Activated CD8-positive, alpha-beta T cell treated with anti-CD3 and anti-CD28 coated beads for 36 hours (primary cell): ENCODE measurements at regions not wholly inside any gene's neighbourhood (a gene's known extent, or its start where the extent isn't known, plus 50 kb on each side); places are given as distances from the start of the nearest gene placed in this dataset.

Source experiments
- ATAC-seq: fragments of 200-7000 bp; cut with Tn5 transposase; one replicate; pipeline ENCODE4 v1.10.0; 2021; ENCODE audit warnings: mild to moderate bottlenecking, moderate library complexity
- CTCF ChIA-PET: fragments of 350-600 bp; sonication (Branson Sonifier 250); formaldehyde crosslinking; loops from one replicate; lab custom pipeline; 2021; ENCODE audit warnings: antibody characterized with exemption; lab: Charles Lee
- POLR2A ChIA-PET: fragments of 350-600 bp; sonication (Branson Sonifier 250); formaldehyde crosslinking; loops from one replicate; lab custom pipeline; 2021; ENCODE audit warnings: antibody characterized with exemption; lab: Charles Lee
- DNase-seq: peaks from one replicate; pipeline ENCODE4 v3.0.0-alpha.2; 2020
- H3K27ac Mint-ChIP-seq: one replicate; pipeline ENCODE4 v1.8.0; 2021; ENCODE audit warnings: mild to moderate bottlenecking, mixed read lengths
- H3K27me3 Mint-ChIP-seq: one replicate; pipeline ENCODE4 v1.8.0; 2021; ENCODE audit warnings: mixed read lengths
- H3K36me3 Mint-ChIP-seq: one replicate; pipeline ENCODE4 v1.8.0; 2021; ENCODE audit warnings: low read depth, mixed read lengths
- H3K4me1 Mint-ChIP-seq: one replicate; pipeline ENCODE4 v1.8.0; 2021; ENCODE audit warnings: low read depth, mixed read lengths
- H3K4me3 Mint-ChIP-seq: one replicate; pipeline ENCODE4 v1.8.0; 2021; ENCODE audit warnings: mild to moderate bottlenecking, moderate library complexity, mixed read lengths
- H3K9me3 Mint-ChIP-seq: one replicate; pipeline ENCODE4 v1.8.0; 2021; ENCODE audit warnings: mixed read lengths
- intact Hi-C: fragments of 100-400 bp; cut with micrococcal nuclease; formaldehyde crosslinking; loops from one replicate; pipeline ENCODE4 v1.10.0; 2022
- TF ChIP-seq, protein P1 (sequence below): fragments of 200-600 bp; IDR thresholded peaks from one replicate; pipeline ENCODE4 v1.8.0; 2022; ENCODE audit warnings: antibody characterized with exemption, mild to moderate bottlenecking

DNA sequence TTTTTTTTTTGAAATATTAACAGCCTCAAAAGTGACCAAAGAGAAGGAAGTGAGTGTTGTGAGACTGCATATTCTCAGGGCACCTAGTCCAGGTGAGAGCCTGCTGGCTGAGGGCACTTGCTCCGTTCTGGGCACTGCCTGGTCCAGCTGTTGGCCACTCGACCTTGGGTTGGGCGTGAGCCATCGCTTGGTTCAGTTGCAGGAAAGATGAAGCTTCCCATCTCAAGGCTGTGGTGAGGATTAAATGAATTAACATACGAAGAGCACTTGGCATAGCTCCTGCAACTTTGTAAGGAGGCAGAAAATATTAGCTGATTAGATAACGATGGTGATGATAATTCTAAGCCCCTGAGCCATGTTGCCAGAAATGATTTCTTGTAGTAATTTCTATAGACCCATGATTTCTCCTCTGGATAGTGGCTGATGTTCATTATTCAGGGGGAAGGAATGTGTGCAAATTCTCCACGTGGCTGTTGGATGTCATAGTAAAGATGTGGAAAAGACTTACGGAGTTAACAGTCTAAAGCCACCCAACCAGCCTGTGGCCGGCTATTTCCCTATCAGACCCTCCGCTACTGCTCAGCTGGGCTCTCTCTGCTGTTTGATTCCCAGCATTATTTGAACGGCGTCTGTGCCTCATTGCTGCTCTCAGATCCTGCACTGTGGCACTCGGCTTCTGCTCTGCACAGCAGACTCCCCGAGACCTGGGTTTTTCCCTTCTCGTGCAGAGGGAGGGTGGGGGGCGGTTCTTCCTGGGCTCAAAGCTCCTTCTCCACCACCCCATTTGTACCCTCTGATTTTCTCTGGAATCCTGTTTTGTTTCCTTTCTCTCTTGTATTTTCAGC lies 221.1 kb downstream of the GALR1 start:
- ATAC-seq (no peak), DNase-seq (no peak)
- TF ChIP-seq, protein P1, sequence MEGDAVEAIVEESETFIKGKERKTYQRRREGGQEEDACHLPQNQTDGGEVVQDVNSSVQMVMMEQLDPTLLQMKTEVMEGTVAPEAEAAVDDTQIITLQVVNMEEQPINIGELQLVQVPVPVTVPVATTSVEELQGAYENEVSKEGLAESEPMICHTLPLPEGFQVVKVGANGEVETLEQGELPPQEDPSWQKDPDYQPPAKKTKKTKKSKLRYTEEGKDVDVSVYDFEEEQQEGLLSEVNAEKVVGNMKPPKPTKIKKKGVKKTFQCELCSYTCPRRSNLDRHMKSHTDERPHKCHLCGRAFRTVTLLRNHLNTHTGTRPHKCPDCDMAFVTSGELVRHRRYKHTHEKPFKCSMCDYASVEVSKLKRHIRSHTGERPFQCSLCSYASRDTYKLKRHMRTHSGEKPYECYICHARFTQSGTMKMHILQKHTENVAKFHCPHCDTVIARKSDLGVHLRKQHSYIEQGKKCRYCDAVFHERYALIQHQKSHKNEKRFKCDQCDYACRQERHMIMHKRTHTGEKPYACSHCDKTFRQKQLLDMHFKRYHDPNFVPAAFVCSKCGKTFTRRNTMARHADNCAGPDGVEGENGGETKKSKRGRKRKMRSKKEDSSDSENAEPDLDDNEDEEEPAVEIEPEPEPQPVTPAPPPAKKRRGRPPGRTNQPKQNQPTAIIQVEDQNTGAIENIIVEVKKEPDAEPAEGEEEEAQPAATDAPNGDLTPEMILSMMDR: no peak
- Mint-ChIP-seq H3K9me3 (no peaks in the 10 kb centered on the region), H3K36me3 (no peaks in the 10 kb centered on the region), H3K4me3 (no peak overlapping the region), H3K27me3 (peaks cover 16% of the 10 kb centered on the region), H3K4me1 (no peaks in the 10 kb centered on the region), H3K27ac (no peak overlapping the region)
- ChIA-PET CTCF (no interaction called here), POLR2A (no interaction called here)
- intact Hi-C loops: no loop called here

DNA sequence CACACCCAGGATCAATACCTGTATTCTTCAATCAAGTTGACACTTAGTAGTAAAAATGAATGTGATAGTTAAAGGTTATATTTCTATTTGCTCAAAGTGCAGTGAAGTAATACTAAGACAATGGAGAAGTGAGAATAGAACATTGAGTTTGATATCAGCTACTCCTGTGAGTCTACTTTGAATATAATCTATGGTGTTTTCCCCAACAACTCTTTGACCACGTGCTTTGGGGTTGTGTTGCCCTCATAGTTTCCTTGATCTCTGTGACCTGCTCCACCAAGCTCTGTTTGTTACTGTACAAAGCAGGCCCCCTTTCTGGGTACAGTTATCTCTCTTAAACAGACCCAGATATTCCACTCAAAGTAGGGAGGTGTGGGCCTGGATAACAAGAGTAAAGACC lies 222.9 kb downstream of the GALR1 start:
- TF ChIP-seq, protein P1: no peak
- CTCF ChIA-PET: no interaction called here

DNA sequence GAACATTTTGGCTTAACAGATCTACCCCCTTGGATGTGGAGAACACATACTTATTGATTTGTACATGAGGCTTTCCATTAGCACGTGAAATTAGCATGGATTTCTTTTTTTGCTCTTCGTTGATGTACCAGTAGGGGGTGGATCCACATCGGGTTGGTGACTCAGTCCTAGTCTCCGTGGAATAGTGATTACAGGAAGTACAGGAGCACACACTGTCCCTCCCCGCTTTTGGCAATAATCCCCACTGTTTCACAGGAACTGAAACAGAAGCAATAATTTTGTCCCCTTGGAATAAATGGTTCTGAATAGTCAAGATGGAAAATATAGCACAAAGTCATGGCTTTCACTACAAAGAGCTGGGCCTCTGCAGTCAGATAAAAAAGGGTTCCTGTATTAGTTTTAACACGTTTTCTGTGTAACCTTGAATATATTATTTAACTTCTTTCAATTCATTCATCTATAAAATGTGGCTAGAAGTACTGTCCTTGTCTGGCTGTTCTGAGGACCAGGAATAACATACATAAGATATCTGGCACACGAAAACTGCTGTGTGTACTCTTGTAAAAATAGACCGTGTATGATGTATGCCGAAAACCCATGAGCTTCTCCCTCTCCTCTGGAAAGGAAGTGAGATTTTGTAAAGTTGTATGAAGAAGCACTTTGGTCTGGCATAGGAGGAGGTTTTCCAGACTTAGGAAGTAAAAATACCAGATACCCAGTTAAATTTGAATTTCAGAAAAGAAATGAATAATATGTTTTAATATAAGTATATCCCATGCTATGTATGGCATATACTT lies 229.2 kb downstream of the GALR1 start:
- intact Hi-C loops: no loop called here
- H3K4me1 Mint-ChIP-seq: no peaks in the 10 kb centered on the region
- no peak overlapping the region for H3K4me3 Mint-ChIP-seq
- ATAC-seq (no peak), DNase-seq (no peak)
- H3K9me3 Mint-ChIP-seq: no peaks in the 10 kb centered on the region
- H3K36me3 Mint-ChIP-seq: no peaks in the 10 kb centered on the region
- peaks cover 14% of the 10 kb centered on the region for H3K27me3 Mint-ChIP-seq
- no peak overlapping the region for H3K27ac Mint-ChIP-seq
- ChIA-PET POLR2A (no interaction called here), CTCF (no interaction called here)
- TF ChIP-seq, protein P1: no peak

More for the DNA sequence above, 222.9 kb downstream of the GALR1 start:
- intact Hi-C loops: no loop called here
- H3K4me1 Mint-ChIP-seq: no peaks in the 10 kb centered on the region
- no peak for ATAC-seq
- no peak overlapping the region for H3K27ac Mint-ChIP-seq
- H3K9me3 Mint-ChIP-seq: no peaks in the 10 kb centered on the region
- peaks cover 18% of the 10 kb centered on the region for H3K27me3 Mint-ChIP-seq
- POLR2A ChIA-PET: no interaction called here
- no peak overlapping the region for H3K4me3 Mint-ChIP-seq
- DNase-seq: no peak
- H3K36me3 Mint-ChIP-seq: no peaks in the 10 kb centered on the region

DNA sequence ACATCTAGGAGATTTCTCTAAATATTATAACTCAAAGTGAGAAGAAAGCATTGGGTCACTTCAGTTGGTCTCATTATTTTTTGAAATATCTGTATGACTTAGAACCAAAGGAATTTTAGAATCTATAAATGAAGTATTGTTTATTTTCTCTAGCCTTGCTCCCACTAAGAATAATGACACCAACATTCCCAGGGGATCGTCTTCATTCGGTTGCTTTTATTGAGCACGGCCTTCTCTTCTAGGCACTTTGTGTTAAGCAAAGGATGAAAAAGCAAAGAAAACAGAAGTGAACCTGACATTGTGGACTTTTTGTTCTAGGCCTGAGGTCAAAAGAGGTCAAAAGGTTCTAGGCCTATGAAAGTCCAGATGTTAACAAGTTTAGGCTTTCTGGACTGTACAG lies 231.9 kb downstream of the GALR1 start:
- POLR2A ChIA-PET: no interaction called here
- CTCF ChIA-PET: no interaction called here
- no peaks in the 10 kb centered on the region for H3K36me3 Mint-ChIP-seq
- TF ChIP-seq, protein P1: no peak
- H3K9me3 Mint-ChIP-seq: no peaks in the 10 kb centered on the region
- H3K4me1 Mint-ChIP-seq: no peaks in the 10 kb centered on the region
- H3K27ac Mint-ChIP-seq: no peak overlapping the region
- no peak for DNase-seq
- intact Hi-C loops: no loop called here
- ATAC-seq: no peak
- no peak overlapping the region for H3K4me3 Mint-ChIP-seq
- H3K27me3 Mint-ChIP-seq: peaks cover 7% of the 10 kb centered on the region
